GM12878 (cell line): ENCODE measurements at regions not wholly inside any gene's neighbourhood (a gene's known extent, or its start where the extent isn't known, plus 50 kb on each side); places are given as distances from the start of the nearest gene placed in this dataset.

ENCODE experiments used
- ATAC-seq: fragments of 200-7000 bp; cut with Tn5 transposase; 3 replicates; pipeline ENCODE4 v1.9.1; 2020; ENCODE audit warnings: mild to moderate bottlenecking, moderate library complexity
- BruUV-seq: library from RNA; stranded (reverse); fragments of 400-500 nt; replicated peaks from 2 replicates; lab custom pipeline; 2021; lab: Mats Ljungman, UMichigan
- CTCF ChIA-PET: fragments of 300-600 bp; sonication (Branson Sonifier 250); formaldehyde crosslinking; extraction: SDS; loops from one replicate; lab custom pipeline; 2021; ENCODE audit warnings: inconsistent platforms; lab: Yijun Ruan, JAX
- POLR2A ChIA-PET: fragments of 350-600 bp; formaldehyde crosslinking; extraction: SDS; loops from one replicate; lab custom pipeline; 2021; ENCODE audit warnings: inconsistent platforms; lab: Charles Lee
- RAD21 ChIA-PET: fragments of 300-600 bp; sonication (Branson Sonifier 250); formaldehyde crosslinking; loops from one replicate; lab custom pipeline; 2023; ENCODE audit warnings: antibody characterized with exemption; ENCODE audit not compliant: unreplicated experiment; lab: Charles Lee
- SMC1A ChIA-PET: fragments of 300-600 bp; sonication (Branson Sonifier 250); formaldehyde crosslinking; loops from one replicate; lab custom pipeline; 2023; ENCODE audit not compliant: unreplicated experiment, uncharacterized antibody; lab: Charles Lee
- DNase-seq: peaks from one replicate; pipeline ENCODE4 v3.0.0-alpha.2; 2011; ENCODE audit warnings: low read depth, low spot score
- FAIRE-seq: peaks from 3 replicates; lab custom pipeline; 2011; peaks lifted over from hg19 to GRCh38; lab: Jason Lieb, UNC
- H2AFZ ChIP-seq: 2 replicates; pipeline ENCODE4 v1.6.0; 2011; ENCODE audit warnings: low read depth, low read length, control low read depth; ENCODE audit not compliant: control insufficient read depth
- H3K27ac ChIP-seq: 2 replicates; pipeline ENCODE4 v1.5.1; 2011; ENCODE audit warnings: control low read depth; ENCODE audit not compliant: control insufficient read depth, insufficient read depth
- H3K27me3 ChIP-seq, 2 experiments: replicated peaks in 1 of 2; 2 replicates each; pipeline versions ENCODE4 v1.6.0 to v1.6.1; 2011; ENCODE audit warnings: low read length in 1 of 2; ENCODE audit not compliant: control insufficient read depth in 2 of 2, insufficient read depth in 2 of 2
- H3K36me3 ChIP-seq, 2 experiments: 2 replicates each; pipeline ENCODE4 v1.5.1; 2011; ENCODE audit warnings: low read length in 1 of 2; ENCODE audit not compliant: control insufficient read depth in 2 of 2, insufficient read depth in 2 of 2
- H3K4me1 ChIP-seq: 2 replicates; pipeline ENCODE4 v1.6.1; 2011; ENCODE audit warnings: mild to moderate bottlenecking, low read length, moderate library complexity, mixed read lengths; ENCODE audit not compliant: control insufficient read depth, insufficient read depth
- H3K4me2 ChIP-seq: 2 replicates; pipeline ENCODE4 v1.6.0; 2011; ENCODE audit warnings: control low read depth; ENCODE audit not compliant: control insufficient read depth, insufficient read depth
- H3K4me3 ChIP-seq: fragments of 200-600 bp; sonication (generic); 2 replicates; pipeline ENCODE4 v1.5.1; 2016
- H3K79me2 ChIP-seq: 2 replicates; pipeline ENCODE4 v1.6.0; 2011; ENCODE audit warnings: low read length; ENCODE audit not compliant: control insufficient read depth, insufficient read depth
- H3K9ac ChIP-seq: 2 replicates; pipeline ENCODE4 v1.8.0; 2011; ENCODE audit warnings: low read length, control low read depth, mixed read lengths; ENCODE audit not compliant: control insufficient read depth, insufficient read depth
- H3K9me3 ChIP-seq: replicated peaks from 3 replicates; pipeline ENCODE4 v1.5.1; 2011; ENCODE audit warnings: mild to moderate bottlenecking, low read length; ENCODE audit not compliant: control insufficient read depth, insufficient read depth
- H4K20me1 ChIP-seq: 2 replicates; pipeline ENCODE4 v1.6.0; 2011; ENCODE audit not compliant: control insufficient read depth, insufficient read depth
- ASH2L ChIP-seq: fragments of 300-600, 200-600 bp; sonication (generic); IDR thresholded peaks from 2 replicates; pipeline ENCODE4 v1.6.1; 2017; ENCODE audit warnings: low read depth, mild to moderate bottlenecking, borderline replicate concordance
- ATF7 ChIP-seq: fragments of 450-650 bp; IDR thresholded peaks from 2 replicates; pipeline ENCODE4 v1.6.1; 2016; ENCODE audit warnings: low read depth, mild to moderate bottlenecking
- BACH1 ChIP-seq: fragments of 450-650 bp; IDR thresholded peaks from 2 replicates; pipeline ENCODE4 v1.6.1; 2017; ENCODE audit warnings: mild to moderate bottlenecking, borderline replicate concordance
- BCLAF1 ChIP-seq: fragments of 450-650 bp; IDR thresholded peaks from 2 replicates; pipeline ENCODE4 v1.6.1; 2017; ENCODE audit warnings: antibody characterized with exemption, mild to moderate bottlenecking, moderate library complexity
- CEBPZ ChIP-seq: fragments of 150-350 bp; IDR thresholded peaks from 2 replicates; pipeline ENCODE4 v1.6.1; 2016; ENCODE audit warnings: low read depth, low read length
- CTCF ChIP-seq, 3 experiments: IDR thresholded peaks in 2 of 3; conservative IDR thresholded peaks in 1 of 3; 2 replicates each; pipeline ENCODE4 v1.5.1; 2011; ENCODE audit warnings: low read depth in 3 of 3, low read length in 3 of 3, mild to moderate bottlenecking in 3 of 3, control low read depth in 2 of 3, moderate library complexity in 2 of 3, inconsistent platforms in 1 of 3, mixed read lengths in 1 of 3; ENCODE audit not compliant: control insufficient read depth in 2 of 3, insufficient read depth in 1 of 3; ENCODE audit errors: extremely low read depth in 1 of 3
- IRF5 ChIP-seq: fragments of 450-650 bp; IDR thresholded peaks from 2 replicates; pipeline ENCODE4 v1.6.1; 2017; ENCODE audit warnings: borderline replicate concordance
- MEF2A ChIP-seq: IDR thresholded peaks from 2 replicates; pipeline ENCODE4 v1.6.1; 2011; ENCODE audit warnings: low read depth, mild to moderate bottlenecking, low read length, moderate library complexity; ENCODE audit not compliant: insufficient read depth
- POLR2AphosphoS5 ChIP-seq: IDR thresholded peaks from 2 replicates; pipeline ENCODE4 v1.6.1; 2011; ENCODE audit warnings: mild to moderate bottlenecking, low read length, inconsistent platforms
- SRF ChIP-seq, 2 experiments: IDR thresholded peaks; 2 replicates each; pipeline ENCODE4 v1.6.1; 2011; ENCODE audit warnings: low read depth in 2 of 2, low read length in 2 of 2, mild to moderate bottlenecking in 1 of 2, moderate library complexity in 1 of 2
- USF1 ChIP-seq: IDR thresholded peaks from 2 replicates; pipeline ENCODE4 v1.6.1; 2011; ENCODE audit warnings: borderline replicate concordance, low read depth, mild to moderate bottlenecking, moderate library complexity, mixed read lengths, low read length; ENCODE audit not compliant: insufficient read depth; ENCODE audit errors: extremely low read length
- ZNF217 ChIP-seq: fragments of 450-650 bp; IDR thresholded peaks from 2 replicates; pipeline ENCODE4 v1.6.1; 2017; ENCODE audit warnings: antibody characterized with exemption, mild to moderate bottlenecking
- WGBS: methylation state at CpG from one replicate; pipeline ENCODE4 v1.1.6; 2016; ENCODE audit warnings: low lambda C conversion rate; ENCODE audit not compliant: insufficient replicate concordance, insufficient coverage; ENCODE audit errors: missing lambda C conversion rate; 5-methylcytosine and 5-hydroxymethylcytosine counted together
- in situ Hi-C: fragments of 300-500 bp; cut with MboI; formaldehyde crosslinking; loops from 9 replicates; pipeline ENCODE4 v1.14.3; 2018; ENCODE audit warnings: mixed read lengths
- intact Hi-C: fragments of 100-400 bp; cut with micrococcal nuclease; formaldehyde crosslinking; loops from one replicate; pipeline ENCODE4 v1.14.2; 2022; ENCODE audit not compliant: unreplicated experiment

- TF ChIP-seq CTCF (IDR thresholded peaks at IDR 0.05 in 2 of 3, conservative IDR thresholded peaks at IDR 0.05 in 1 of 3; ENCODE audit: control insufficient read depth in 2 of 3, extremely low read depth in 1 of 3, insufficient read depth in 1 of 3, low read depth in 3 of 3, low read length in 3 of 3) (no peak), SRF (IDR thresholded peaks at IDR 0.05; ENCODE audit: low read depth in 2 of 2, low read length in 2 of 2) (no peak), USF1 (no peak), MEF2A (no peak), IRF5 (no peak), POLR2AphosphoS5 (no peak)
Observed at GRCh38 chr4:114121221-114121620, 141.8 kb upstream of the ARSJ start (continued).

GRCh38 chr4:114132199-114132598 lies 152.8 kb upstream of the ARSJ start:
- DNase-seq, result no peak
- no peak for FAIRE-seq
- H4K20me1 ChIP-seq, result no peaks in the 10 kb centered on the region
- intact Hi-C loops, result loop anchor here (10.0 kb wide), 1 partner anchor 563 kb away; no protein-coding TSS in a partner anchor
- H2AFZ ChIP-seq, result no peak overlapping the region
- H3K9me3 ChIP-seq, result no peaks in the 10 kb centered on the region
- no peak overlapping the region for H3K27ac ChIP-seq
- no peak overlapping the region for H3K4me3 ChIP-seq
- no peaks in the 10 kb centered on the region for H3K36me3 ChIP-seq
- no TSS peak for BruUV-seq
- ChIA-PET CTCF (interaction anchor here (2.7 kb wide), 1 partner anchor 14 kb away, joined by 10 read pairs; no protein-coding TSS in a partner anchor), POLR2A (no interaction called here), RAD21 (no interaction called here), SMC1A (interaction anchor here (1.2 to 1.4 kb wide), 2 partner anchors 176 to 854 kb away, joined by 3 to 4 read pairs; no protein-coding TSS in a partner anchor)
- no peak for ATAC-seq
- H3K27me3 ChIP-seq, result no peaks in the 10 kb centered on the region
- no peaks in the 10 kb centered on the region for H3K4me1 ChIP-seq
- 0% methylated on average over 1 of the region's 2 CpGs for WGBS
- H3K79me2 ChIP-seq, result no peaks in the 10 kb centered on the region
- no peak overlapping the region for H3K9ac ChIP-seq
- in situ Hi-C loops, result no loop called here
- no peak overlapping the region for H3K4me2 ChIP-seq
- TF ChIP-seq BACH1 (no peak), ZNF217 (no peak), BCLAF1 (no peak), ASH2L (no peak), ATF7 (no peak), CEBPZ (no peak)
